Kidney (tissue), 13 donors: ENCODE measurements at regions not wholly inside any gene's neighbourhood (a gene's known extent, or its start where the extent isn't known, plus 50 kb on each side); places are given as distances from the start of the nearest gene placed in this dataset.

ENCODE experiments used
- DNase-seq, 5 donors: peaks; one replicate each; pipeline ENCODE4 v3.0.0-alpha.2; 2013 to 2020
- FAIRE-seq: peaks from 2 replicates; lab custom pipeline; 2012; peaks lifted over from hg19 to GRCh38; lab: Jason Lieb, UNC
- H3K27ac ChIP-seq, 2 donors: one replicate each; pipeline ENCODE4 v1.7.0; 2013; ENCODE audit warnings: low read depth in 2 of 2, low read length in 2 of 2, inconsistent platforms in 1 of 2
- H3K27me3 ChIP-seq: one replicate; pipeline ENCODE4 v1.7.1; 2013; ENCODE audit warnings: low read length, inconsistent platforms; ENCODE audit not compliant: control insufficient read depth, insufficient read depth
- H3K36me3 ChIP-seq, 3 donors: one replicate each; pipeline versions ENCODE4 v1.7.0 to v1.7.1; 2013; ENCODE audit warnings: low read length in 3 of 3, control low read depth in 1 of 3, inconsistent platforms in 1 of 3; ENCODE audit not compliant: insufficient read depth in 3 of 3, control insufficient read depth in 2 of 3
- H3K4me1 ChIP-seq, 3 donors: one replicate each; pipeline versions ENCODE4 v1.7.0 to v1.7.1; 2013; ENCODE audit warnings: low read length in 3 of 3, inconsistent platforms in 1 of 3, low read depth in 1 of 3; ENCODE audit not compliant: control insufficient read depth in 2 of 3, insufficient read depth in 2 of 3
- H3K4me3 ChIP-seq, 3 donors: one replicate each; pipeline versions ENCODE4 v1.7.0 to v1.8.1; 2013; ENCODE audit warnings: low read length in 3 of 3, control low read depth in 1 of 3, inconsistent platforms in 1 of 3
- H3K9ac ChIP-seq, 3 donors: one replicate each; pipeline versions ENCODE4 v1.7.0 to v1.7.1; 2013; ENCODE audit warnings: low read length in 3 of 3, control low read depth in 1 of 3, inconsistent platforms in 1 of 3
- H3K9me3 ChIP-seq, 3 donors: one replicate each; pipeline versions ENCODE4 v1.7.0 to v1.7.1; 2013; ENCODE audit warnings: low read length in 3 of 3, control low read depth in 1 of 3, inconsistent platforms in 1 of 3; ENCODE audit not compliant: control insufficient read depth in 2 of 3, insufficient read depth in 1 of 3
- intact Hi-C: fragments of 100-400 bp; cut with DNase I; formaldehyde crosslinking; loops from one replicate; pipeline ENCODE4 v1.11.1; 2022
- TF ChIP-seq, protein P1 (sequence below): IDR thresholded peaks from 3 replicates; pipeline ENCODE4 v1.5.1; 2012; ENCODE audit warnings: mild to moderate bottlenecking, moderate library complexity, borderline replicate concordance; ENCODE audit not compliant: insufficient read depth; ENCODE audit errors: extremely low read depth
- donor health status: control.
- donor health status: control.
- donor health status: control.
- donor health status: control.
- donor health status: control.
- donor health status: DM: yes; HTN: yes; CAD: no.
- donor health status: Normal renal cell carcinoma (clear cell type).

DNA sequence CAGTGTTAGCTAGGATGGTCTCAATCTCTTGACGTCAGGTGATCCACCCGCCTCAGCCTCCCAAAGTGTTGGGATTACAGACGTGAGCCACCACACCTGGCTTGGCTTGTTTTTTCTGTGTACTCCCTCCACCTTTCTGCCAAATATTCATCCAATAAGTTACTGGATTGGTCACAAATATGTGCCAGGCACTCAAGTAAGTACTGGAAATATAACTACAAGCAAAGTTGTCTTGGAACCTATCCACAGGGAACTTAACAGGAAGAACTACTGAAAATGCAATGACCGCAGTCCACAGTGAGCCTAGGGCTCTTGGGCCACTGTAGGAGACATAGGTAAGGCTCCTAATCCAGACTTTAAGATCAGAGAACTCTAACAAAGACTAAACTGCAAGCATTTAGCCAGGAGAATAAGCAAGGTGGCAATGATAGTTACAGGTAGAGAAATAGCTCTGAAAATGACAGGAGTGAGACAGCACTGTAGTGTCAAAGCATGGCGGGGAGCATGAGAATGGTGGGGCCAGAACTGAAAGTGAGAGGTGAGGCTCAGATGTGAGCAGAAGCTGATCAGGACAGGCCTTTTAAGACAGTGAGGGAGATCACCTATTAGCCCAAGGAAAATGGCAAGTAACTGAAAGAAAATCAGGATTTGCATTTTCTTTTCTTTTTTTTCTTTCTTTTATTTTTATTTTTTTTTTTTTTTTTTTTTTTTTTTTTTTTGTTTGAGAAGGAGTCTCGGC is 252.1 kb downstream of the RBM43 start:
- Histone ChIP-seq H3K36me3 (no peaks in the 10 kb centered on the region), H3K4me3 (no peak overlapping the region), H3K9me3 (no peaks in the 10 kb centered on the region), H3K9ac (no peak overlapping the region), H3K4me1 (no peaks in the 10 kb centered on the region), H3K27ac (no peak overlapping the region), H3K27me3 (no peaks in the 10 kb centered on the region)
- intact Hi-C loops = no loop called here
- FAIRE-seq (no peak), DNase-seq (no peak)
- TF ChIP-seq, protein P1, sequence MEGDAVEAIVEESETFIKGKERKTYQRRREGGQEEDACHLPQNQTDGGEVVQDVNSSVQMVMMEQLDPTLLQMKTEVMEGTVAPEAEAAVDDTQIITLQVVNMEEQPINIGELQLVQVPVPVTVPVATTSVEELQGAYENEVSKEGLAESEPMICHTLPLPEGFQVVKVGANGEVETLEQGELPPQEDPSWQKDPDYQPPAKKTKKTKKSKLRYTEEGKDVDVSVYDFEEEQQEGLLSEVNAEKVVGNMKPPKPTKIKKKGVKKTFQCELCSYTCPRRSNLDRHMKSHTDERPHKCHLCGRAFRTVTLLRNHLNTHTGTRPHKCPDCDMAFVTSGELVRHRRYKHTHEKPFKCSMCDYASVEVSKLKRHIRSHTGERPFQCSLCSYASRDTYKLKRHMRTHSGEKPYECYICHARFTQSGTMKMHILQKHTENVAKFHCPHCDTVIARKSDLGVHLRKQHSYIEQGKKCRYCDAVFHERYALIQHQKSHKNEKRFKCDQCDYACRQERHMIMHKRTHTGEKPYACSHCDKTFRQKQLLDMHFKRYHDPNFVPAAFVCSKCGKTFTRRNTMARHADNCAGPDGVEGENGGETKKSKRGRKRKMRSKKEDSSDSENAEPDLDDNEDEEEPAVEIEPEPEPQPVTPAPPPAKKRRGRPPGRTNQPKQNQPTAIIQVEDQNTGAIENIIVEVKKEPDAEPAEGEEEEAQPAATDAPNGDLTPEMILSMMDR = no peak

DNA sequence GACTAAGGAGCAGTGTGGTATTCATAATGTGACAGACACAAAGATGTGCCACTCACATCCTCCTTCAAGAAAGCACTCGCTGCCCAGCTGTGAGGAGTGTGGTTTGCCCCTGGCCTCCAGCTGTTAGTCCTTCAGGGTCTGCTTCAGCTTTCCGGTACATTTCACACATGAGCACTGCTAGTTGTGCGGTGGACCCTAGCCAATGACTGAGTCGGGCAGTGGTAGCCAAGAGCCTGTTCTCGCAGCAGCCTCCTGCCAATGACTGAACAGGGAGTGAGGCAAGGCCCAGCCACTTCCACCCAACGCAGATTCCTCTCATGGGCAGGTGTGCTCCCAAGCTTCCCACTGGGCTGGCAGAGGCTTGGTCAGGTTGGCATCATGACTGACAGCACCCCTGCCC is 254.3 kb downstream of the RBM43 start:
- H3K4me3 ChIP-seq = no peak overlapping the region
- no peaks in the 10 kb centered on the region for H3K9me3 ChIP-seq
- intact Hi-C loops = no loop called here
- no peaks in the 10 kb centered on the region for H3K27me3 ChIP-seq
- TF ChIP-seq, protein P1 = no peak
- no peaks in the 10 kb centered on the region for H3K4me1 ChIP-seq
- H3K27ac ChIP-seq = no peak overlapping the region
- no peaks in the 10 kb centered on the region for H3K36me3 ChIP-seq
- FAIRE-seq (no peak), DNase-seq (peak in 2 of 5 donors; percentile 43 to 60)
- H3K9ac ChIP-seq = no peak overlapping the region

DNA sequence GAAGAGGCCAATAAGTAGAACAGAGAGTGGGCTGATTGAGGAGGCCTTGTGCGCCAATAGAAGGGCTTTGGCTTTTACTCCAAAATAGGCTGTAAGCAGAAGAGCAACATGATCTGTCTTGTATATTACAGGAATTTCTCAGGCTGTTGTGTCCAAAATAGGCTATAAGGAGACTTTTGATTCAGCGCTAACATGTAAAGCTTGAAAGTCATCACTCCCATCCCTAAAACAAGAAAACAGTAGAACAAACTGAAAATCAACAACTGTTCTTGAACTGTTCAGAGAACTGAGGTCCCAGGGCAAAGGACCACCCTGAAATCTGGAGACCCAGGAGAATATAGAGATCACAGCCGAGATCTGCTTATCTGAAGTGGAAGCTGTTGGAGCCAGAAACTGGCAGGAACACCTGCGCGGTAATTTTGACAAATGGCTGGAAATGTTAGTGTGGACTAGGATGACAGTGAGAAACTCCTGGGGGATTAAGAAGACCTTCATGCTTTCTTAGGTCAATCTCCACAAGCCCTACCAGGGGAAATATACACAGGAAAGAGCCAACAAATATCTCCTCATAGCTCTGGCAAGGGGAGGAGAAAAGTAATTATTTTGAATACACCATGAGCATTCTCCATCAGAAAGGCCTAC is 258.6 kb downstream of the RBM43 start:
- FAIRE-seq = no peak
- H3K36me3 ChIP-seq = no peaks in the 10 kb centered on the region
- no peaks in the 10 kb centered on the region for H3K9me3 ChIP-seq
- H3K9ac ChIP-seq = no peak overlapping the region
- TF ChIP-seq, protein P1 = no peak
- H3K4me1 ChIP-seq = no peaks in the 10 kb centered on the region
- H3K27me3 ChIP-seq = no peaks in the 10 kb centered on the region
- DNase-seq = no peak
- intact Hi-C loops = no loop called here
- H3K27ac ChIP-seq = no peak overlapping the region
- H3K4me3 ChIP-seq = no peak overlapping the region
